Liver (tissue), 8 donors: ENCODE measurements at regions not wholly inside any gene's neighbourhood (a gene's known extent, or its start where the extent isn't known, plus 50 kb on each side); places are given as distances from the start of the nearest gene placed in this dataset.

Source experiments
- DNase-seq: peaks from one replicate; pipeline ENCODE4 v3.0.0-alpha.2; 2017; ENCODE audit warnings: low spot score
- H3K27ac ChIP-seq, 2 donors: one replicate each; pipeline ENCODE4 v1.7.0; 2013; ENCODE audit warnings: inconsistent platforms in 2 of 2, low read length in 2 of 2, control low read depth in 1 of 2, low read depth in 1 of 2, mild to moderate bottlenecking in 1 of 2
- H3K27me3 ChIP-seq, 4 donors: one replicate each; pipeline versions ENCODE4 v1.6.1 to v1.7.0; 2013; ENCODE audit warnings: low read length in 3 of 4, inconsistent platforms in 1 of 4, mild to moderate bottlenecking in 1 of 4, moderate library complexity in 1 of 4; ENCODE audit not compliant: control insufficient read depth in 4 of 4, insufficient read depth in 4 of 4
- H3K36me3 ChIP-seq, 4 donors: one replicate each; pipeline versions ENCODE4 v1.6.1 to v1.7.0; 2013; ENCODE audit warnings: low read length in 3 of 4, mild to moderate bottlenecking in 3 of 4, low read depth in 1 of 4, moderate library complexity in 1 of 4; ENCODE audit not compliant: control insufficient read depth in 4 of 4, insufficient read depth in 3 of 4
- H3K4me1 ChIP-seq, 4 donors: one replicate each; pipeline versions ENCODE4 v1.6.1 to v1.7.0; 2013; ENCODE audit warnings: low read length in 3 of 4, mild to moderate bottlenecking in 3 of 4, moderate library complexity in 1 of 4; ENCODE audit not compliant: control insufficient read depth in 4 of 4, insufficient read depth in 4 of 4
- H3K4me3 ChIP-seq, 3 donors: one replicate each; pipeline versions ENCODE4 v1.6.1 to v1.7.0; 2013; ENCODE audit warnings: low read length in 3 of 3, control low read depth in 1 of 3, low read depth in 1 of 3, mild to moderate bottlenecking in 1 of 3
- H3K9ac ChIP-seq, 2 donors: one replicate each; pipeline ENCODE4 v1.7.0; 2013; ENCODE audit warnings: low read length in 2 of 2, mild to moderate bottlenecking in 2 of 2, moderate library complexity in 2 of 2, control low read depth in 1 of 2, low read depth in 1 of 2
- H3K9me3 ChIP-seq, 4 donors: one replicate each; pipeline versions ENCODE4 v1.6.1 to v1.7.0; 2013; ENCODE audit warnings: low read length in 3 of 4; ENCODE audit not compliant: control insufficient read depth in 4 of 4
- EGR1 ChIP-seq, 2 donors: IDR thresholded peaks; 2 replicates each; pipeline ENCODE4 v1.6.1; 2016 to 2018; ENCODE audit warnings: antibody characterized with exemption in 2 of 2, low read depth in 2 of 2
- FOXA1 ChIP-seq: IDR thresholded peaks from 2 replicates; pipeline ENCODE4 v1.6.1; 2016; ENCODE audit warnings: antibody characterized with exemption
- FOXA2 ChIP-seq: IDR thresholded peaks from 2 replicates; pipeline ENCODE4 v1.6.1; 2016; ENCODE audit warnings: antibody characterized with exemption
- GABPA ChIP-seq, 2 donors: IDR thresholded peaks in 1 of 2; conservative IDR thresholded peaks in 1 of 2; 2 replicates each; pipeline ENCODE4 v1.6.1; 2016; ENCODE audit warnings: antibody characterized with exemption in 2 of 2, mild to moderate bottlenecking in 1 of 2, moderate library complexity in 1 of 2
- HNF4A ChIP-seq, 2 donors: conservative IDR thresholded peaks; 2 replicates each; pipeline ENCODE4 v1.6.1; 2016; ENCODE audit warnings: antibody characterized with exemption in 2 of 2, mild to moderate bottlenecking in 2 of 2
- JUND ChIP-seq, 2 donors: IDR thresholded peaks; 2 replicates each; pipeline ENCODE4 v1.6.1; 2016; ENCODE audit warnings: antibody characterized with exemption in 2 of 2
- NR2F2 ChIP-seq: IDR thresholded peaks from 2 replicates; pipeline ENCODE4 v1.6.1; 2016; ENCODE audit warnings: antibody characterized with exemption
- RAD21 ChIP-seq, 2 donors: IDR thresholded peaks; 2 replicates each; pipeline ENCODE4 v1.6.1; 2016; ENCODE audit warnings: antibody characterized with exemption in 2 of 2, mild to moderate bottlenecking in 2 of 2
- RXRA ChIP-seq, 2 donors: IDR thresholded peaks; 2 replicates each; pipeline ENCODE4 v1.6.1; 2017 to 2018; ENCODE audit warnings: antibody characterized with exemption in 2 of 2, mild to moderate bottlenecking in 1 of 2
- SP1 ChIP-seq: IDR thresholded peaks from 2 replicates; pipeline ENCODE4 v1.6.1; 2018; ENCODE audit warnings: antibody characterized with exemption, mild to moderate bottlenecking
- TAF1 ChIP-seq: conservative IDR thresholded peaks from 2 replicates; pipeline ENCODE4 v1.6.1; 2016; ENCODE audit warnings: antibody characterized with exemption, mild to moderate bottlenecking
- YY1 ChIP-seq: IDR thresholded peaks from 2 replicates; pipeline ENCODE4 v1.6.1; 2016; ENCODE audit warnings: antibody characterized with exemption, mild to moderate bottlenecking
- WGBS: extraction: QIAGEN DNeasy Blood & Tissue Kit; methylation state at CpG from one replicate; pipeline ENCODE4 v1.1.7; 2013; 5-methylcytosine and 5-hydroxymethylcytosine counted together
- TF ChIP-seq, protein P1 (sequence below): IDR thresholded peaks from 2 replicates; pipeline ENCODE4 v1.6.1; 2016; ENCODE audit warnings: antibody characterized with exemption
- TF ChIP-seq, protein P2 (sequence below): fragments of 150-350 bp; IDR thresholded peaks from 2 replicates; pipeline ENCODE4 v1.5.1; 2017; ENCODE audit warnings: improper control_type of control experiment, low read depth, low read length; ENCODE audit not compliant: missing input control
- TF ChIP-seq, protein P3 (sequence below): IDR thresholded peaks from 2 replicates; pipeline ENCODE4 v1.6.1; 2016; ENCODE audit warnings: antibody characterized with exemption
- TF ChIP-seq, protein P4 (sequence below): IDR thresholded peaks from 2 replicates; pipeline ENCODE4 v1.6.1; 2016; ENCODE audit warnings: antibody characterized with exemption
- TF ChIP-seq, protein P5 (sequence below): IDR thresholded peaks from 2 replicates; pipeline ENCODE4 v1.6.1; 2016; ENCODE audit warnings: antibody characterized with exemption, mild to moderate bottlenecking
- donor health status: healthy.
- donor health status: healthy.
- donor health status: healthy.
- donor health status: healthy.
- donor health status: healthy.

DNA sequence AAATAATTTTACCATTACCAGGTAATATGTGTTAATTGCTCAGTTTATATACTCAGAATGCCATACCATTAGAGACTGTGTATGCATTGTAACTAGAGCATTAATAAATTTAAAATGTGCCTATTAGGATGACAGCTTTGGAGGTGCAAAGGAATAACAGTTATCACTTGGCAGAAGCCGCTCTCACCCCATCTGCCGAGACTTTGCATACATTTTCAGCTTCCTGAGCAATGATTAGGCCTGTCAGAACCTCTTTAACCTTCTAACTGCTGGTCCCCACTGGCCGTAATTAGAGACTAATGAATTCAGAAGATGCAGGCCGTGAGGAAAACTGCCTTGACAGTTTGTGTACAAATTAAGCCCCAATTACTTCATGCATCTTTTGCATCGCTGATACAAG lies 158.0 kb upstream of the PROX1 start:
- TF ChIP-seq, protein P1, sequence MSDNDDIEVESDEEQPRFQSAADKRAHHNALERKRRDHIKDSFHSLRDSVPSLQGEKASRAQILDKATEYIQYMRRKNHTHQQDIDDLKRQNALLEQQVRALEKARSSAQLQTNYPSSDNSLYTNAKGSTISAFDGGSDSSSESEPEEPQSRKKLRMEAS = no peak
- no peak for TF ChIP-seq GABPA (IDR thresholded peaks at IDR 0.05 in 1 of 2, conservative IDR thresholded peaks at IDR 0.05 in 1 of 2)
- TF ChIP-seq, protein P2, sequence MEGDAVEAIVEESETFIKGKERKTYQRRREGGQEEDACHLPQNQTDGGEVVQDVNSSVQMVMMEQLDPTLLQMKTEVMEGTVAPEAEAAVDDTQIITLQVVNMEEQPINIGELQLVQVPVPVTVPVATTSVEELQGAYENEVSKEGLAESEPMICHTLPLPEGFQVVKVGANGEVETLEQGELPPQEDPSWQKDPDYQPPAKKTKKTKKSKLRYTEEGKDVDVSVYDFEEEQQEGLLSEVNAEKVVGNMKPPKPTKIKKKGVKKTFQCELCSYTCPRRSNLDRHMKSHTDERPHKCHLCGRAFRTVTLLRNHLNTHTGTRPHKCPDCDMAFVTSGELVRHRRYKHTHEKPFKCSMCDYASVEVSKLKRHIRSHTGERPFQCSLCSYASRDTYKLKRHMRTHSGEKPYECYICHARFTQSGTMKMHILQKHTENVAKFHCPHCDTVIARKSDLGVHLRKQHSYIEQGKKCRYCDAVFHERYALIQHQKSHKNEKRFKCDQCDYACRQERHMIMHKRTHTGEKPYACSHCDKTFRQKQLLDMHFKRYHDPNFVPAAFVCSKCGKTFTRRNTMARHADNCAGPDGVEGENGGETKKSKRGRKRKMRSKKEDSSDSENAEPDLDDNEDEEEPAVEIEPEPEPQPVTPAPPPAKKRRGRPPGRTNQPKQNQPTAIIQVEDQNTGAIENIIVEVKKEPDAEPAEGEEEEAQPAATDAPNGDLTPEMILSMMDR = no peak
- TF ChIP-seq RXRA (IDR thresholded peaks at IDR 0.05) = no peak
- TF ChIP-seq NR2F2 = no peak
- no peak for TF ChIP-seq EGR1 (IDR thresholded peaks at IDR 0.05; ENCODE audit: low read depth in 2 of 2)
- TF ChIP-seq, protein P3, sequence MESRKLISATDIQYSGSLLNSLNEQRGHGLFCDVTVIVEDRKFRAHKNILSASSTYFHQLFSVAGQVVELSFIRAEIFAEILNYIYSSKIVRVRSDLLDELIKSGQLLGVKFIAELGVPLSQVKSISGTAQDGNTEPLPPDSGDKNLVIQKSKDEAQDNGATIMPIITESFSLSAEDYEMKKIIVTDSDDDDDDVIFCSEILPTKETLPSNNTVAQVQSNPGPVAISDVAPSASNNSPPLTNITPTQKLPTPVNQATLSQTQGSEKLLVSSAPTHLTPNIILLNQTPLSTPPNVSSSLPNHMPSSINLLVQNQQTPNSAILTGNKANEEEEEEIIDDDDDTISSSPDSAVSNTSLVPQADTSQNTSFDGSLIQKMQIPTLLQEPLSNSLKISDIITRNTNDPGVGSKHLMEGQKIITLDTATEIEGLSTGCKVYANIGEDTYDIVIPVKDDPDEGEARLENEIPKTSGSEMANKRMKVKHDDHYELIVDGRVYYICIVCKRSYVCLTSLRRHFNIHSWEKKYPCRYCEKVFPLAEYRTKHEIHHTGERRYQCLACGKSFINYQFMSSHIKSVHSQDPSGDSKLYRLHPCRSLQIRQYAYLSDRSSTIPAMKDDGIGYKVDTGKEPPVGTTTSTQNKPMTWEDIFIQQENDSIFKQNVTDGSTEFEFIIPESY = no peak
- TF ChIP-seq, protein P4, sequence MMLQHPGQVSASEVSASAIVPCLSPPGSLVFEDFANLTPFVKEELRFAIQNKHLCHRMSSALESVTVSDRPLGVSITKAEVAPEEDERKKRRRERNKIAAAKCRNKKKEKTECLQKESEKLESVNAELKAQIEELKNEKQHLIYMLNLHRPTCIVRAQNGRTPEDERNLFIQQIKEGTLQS = no peak
- TF ChIP-seq, protein P5, sequence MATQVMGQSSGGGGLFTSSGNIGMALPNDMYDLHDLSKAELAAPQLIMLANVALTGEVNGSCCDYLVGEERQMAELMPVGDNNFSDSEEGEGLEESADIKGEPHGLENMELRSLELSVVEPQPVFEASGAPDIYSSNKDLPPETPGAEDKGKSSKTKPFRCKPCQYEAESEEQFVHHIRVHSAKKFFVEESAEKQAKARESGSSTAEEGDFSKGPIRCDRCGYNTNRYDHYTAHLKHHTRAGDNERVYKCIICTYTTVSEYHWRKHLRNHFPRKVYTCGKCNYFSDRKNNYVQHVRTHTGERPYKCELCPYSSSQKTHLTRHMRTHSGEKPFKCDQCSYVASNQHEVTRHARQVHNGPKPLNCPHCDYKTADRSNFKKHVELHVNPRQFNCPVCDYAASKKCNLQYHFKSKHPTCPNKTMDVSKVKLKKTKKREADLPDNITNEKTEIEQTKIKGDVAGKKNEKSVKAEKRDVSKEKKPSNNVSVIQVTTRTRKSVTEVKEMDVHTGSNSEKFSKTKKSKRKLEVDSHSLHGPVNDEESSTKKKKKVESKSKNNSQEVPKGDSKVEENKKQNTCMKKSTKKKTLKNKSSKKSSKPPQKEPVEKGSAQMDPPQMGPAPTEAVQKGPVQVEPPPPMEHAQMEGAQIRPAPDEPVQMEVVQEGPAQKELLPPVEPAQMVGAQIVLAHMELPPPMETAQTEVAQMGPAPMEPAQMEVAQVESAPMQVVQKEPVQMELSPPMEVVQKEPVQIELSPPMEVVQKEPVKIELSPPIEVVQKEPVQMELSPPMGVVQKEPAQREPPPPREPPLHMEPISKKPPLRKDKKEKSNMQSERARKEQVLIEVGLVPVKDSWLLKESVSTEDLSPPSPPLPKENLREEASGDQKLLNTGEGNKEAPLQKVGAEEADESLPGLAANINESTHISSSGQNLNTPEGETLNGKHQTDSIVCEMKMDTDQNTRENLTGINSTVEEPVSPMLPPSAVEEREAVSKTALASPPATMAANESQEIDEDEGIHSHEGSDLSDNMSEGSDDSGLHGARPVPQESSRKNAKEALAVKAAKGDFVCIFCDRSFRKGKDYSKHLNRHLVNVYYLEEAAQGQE = no peak
- TF ChIP-seq RAD21 (IDR thresholded peaks at IDR 0.05) = no peak
- TF ChIP-seq FOXA2 = no peak
- TF ChIP-seq JUND (IDR thresholded peaks at IDR 0.05) = no peak
- TF ChIP-seq TAF1 = no peak
- TF ChIP-seq YY1 = no peak
- no peak for TF ChIP-seq FOXA1
- no peak for TF ChIP-seq HNF4A (conservative IDR thresholded peaks at IDR 0.05)
- WGBS = 87% methylated on average over 5 of the region's 5 CpGs
- Histone ChIP-seq H3K9me3 (no peaks in the 10 kb centered on the region), H3K27me3 (no peaks in the 10 kb centered on the region), H3K27ac (no peak overlapping the region), H3K4me1 (no peaks in the 10 kb centered on the region), H3K9ac (no peak overlapping the region), H3K36me3 (no peaks in the 10 kb centered on the region), H3K4me3 (no peak overlapping the region)
- no peak for DNase-seq

DNA sequence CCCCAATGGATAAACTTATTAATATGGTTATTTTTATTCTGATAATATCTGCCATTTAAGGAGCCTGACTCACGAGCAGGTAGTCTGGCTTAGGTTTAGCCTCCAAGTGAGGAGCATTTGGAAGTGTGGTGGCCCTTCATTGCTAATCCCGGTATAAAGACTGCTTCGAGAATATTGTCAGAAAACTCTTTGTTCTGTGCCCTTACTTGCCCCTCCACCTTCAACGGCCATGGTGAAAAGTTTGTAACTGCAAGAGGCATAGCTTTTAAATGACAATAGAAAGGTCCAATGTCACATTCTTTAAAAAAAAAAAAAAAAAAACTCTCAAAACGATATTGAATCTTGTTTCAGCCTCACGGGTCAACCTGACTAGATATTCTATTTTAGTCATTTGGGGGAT lies 157.4 kb upstream of the PROX1 start:
- no peak for DNase-seq
- WGBS = 90% methylated on average over 6 of the region's 6 CpGs
- Histone ChIP-seq H3K27ac (no peak overlapping the region), H3K36me3 (no peaks in the 10 kb centered on the region), H3K4me3 (no peak overlapping the region), H3K9me3 (no peaks in the 10 kb centered on the region), H3K9ac (no peak overlapping the region), H3K4me1 (no peaks in the 10 kb centered on the region), H3K27me3 (no peaks in the 10 kb centered on the region)
- TF ChIP-seq, protein P5 = no peak
- TF ChIP-seq FOXA2 (no peak), JUND (IDR thresholded peaks at IDR 0.05) (no peak), YY1 (no peak), RAD21 (IDR thresholded peaks at IDR 0.05) (no peak), SP1 (no peak)
- TF ChIP-seq, protein P1 = no peak
- TF ChIP-seq, protein P3 = no peak
